Liver (tissue), 3 donors: ENCODE measurements at regions not wholly inside any gene's neighbourhood (a gene's known extent, or its start where the extent isn't known, plus 50 kb on each side); places are given as distances from the start of the nearest gene placed in this dataset.

ENCODE experiments used
- SP1 ChIP-seq: IDR thresholded peaks from 2 replicates; pipeline ENCODE4 v1.6.1; 2018; ENCODE audit warnings: antibody characterized with exemption, mild to moderate bottlenecking
- TF ChIP-seq, protein P1 (sequence below): IDR thresholded peaks from 2 replicates; pipeline ENCODE4 v1.6.1; 2016; ENCODE audit warnings: antibody characterized with exemption, mild to moderate bottlenecking
- TF ChIP-seq, protein P2 (sequence below): fragments of 150-350 bp; IDR thresholded peaks from 2 replicates; pipeline ENCODE4 v1.5.1; 2017; ENCODE audit warnings: improper control_type of control experiment, low read depth, low read length; ENCODE audit not compliant: missing input control
- TF ChIP-seq, protein P3 (sequence below): IDR thresholded peaks from 2 replicates; pipeline ENCODE4 v1.6.1; 2016; ENCODE audit warnings: antibody characterized with exemption
- donor health status: healthy.
- donor health status: healthy.

DNA sequence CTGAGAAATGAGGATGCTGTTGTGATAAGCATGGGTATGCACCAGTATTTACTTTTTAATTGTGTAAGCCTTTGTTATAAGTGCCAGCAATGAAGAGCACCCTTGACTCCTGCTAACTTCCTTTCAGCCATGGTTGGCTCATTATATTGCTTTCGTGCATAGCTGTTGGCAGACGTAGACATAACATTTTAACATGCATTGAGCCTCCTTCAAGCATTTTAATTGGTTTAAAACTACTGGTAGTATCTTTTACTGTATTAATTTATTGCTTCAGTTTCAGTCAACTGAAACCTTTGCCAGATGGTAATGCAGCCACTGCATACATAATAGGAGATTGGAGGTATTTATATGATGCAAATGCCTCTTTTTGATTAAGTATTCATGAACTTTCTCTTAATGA is 1285.4 kb downstream of the PCDH18 start:
- TF ChIP-seq, protein P1, sequence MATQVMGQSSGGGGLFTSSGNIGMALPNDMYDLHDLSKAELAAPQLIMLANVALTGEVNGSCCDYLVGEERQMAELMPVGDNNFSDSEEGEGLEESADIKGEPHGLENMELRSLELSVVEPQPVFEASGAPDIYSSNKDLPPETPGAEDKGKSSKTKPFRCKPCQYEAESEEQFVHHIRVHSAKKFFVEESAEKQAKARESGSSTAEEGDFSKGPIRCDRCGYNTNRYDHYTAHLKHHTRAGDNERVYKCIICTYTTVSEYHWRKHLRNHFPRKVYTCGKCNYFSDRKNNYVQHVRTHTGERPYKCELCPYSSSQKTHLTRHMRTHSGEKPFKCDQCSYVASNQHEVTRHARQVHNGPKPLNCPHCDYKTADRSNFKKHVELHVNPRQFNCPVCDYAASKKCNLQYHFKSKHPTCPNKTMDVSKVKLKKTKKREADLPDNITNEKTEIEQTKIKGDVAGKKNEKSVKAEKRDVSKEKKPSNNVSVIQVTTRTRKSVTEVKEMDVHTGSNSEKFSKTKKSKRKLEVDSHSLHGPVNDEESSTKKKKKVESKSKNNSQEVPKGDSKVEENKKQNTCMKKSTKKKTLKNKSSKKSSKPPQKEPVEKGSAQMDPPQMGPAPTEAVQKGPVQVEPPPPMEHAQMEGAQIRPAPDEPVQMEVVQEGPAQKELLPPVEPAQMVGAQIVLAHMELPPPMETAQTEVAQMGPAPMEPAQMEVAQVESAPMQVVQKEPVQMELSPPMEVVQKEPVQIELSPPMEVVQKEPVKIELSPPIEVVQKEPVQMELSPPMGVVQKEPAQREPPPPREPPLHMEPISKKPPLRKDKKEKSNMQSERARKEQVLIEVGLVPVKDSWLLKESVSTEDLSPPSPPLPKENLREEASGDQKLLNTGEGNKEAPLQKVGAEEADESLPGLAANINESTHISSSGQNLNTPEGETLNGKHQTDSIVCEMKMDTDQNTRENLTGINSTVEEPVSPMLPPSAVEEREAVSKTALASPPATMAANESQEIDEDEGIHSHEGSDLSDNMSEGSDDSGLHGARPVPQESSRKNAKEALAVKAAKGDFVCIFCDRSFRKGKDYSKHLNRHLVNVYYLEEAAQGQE: no peak
- TF ChIP-seq, protein P2, sequence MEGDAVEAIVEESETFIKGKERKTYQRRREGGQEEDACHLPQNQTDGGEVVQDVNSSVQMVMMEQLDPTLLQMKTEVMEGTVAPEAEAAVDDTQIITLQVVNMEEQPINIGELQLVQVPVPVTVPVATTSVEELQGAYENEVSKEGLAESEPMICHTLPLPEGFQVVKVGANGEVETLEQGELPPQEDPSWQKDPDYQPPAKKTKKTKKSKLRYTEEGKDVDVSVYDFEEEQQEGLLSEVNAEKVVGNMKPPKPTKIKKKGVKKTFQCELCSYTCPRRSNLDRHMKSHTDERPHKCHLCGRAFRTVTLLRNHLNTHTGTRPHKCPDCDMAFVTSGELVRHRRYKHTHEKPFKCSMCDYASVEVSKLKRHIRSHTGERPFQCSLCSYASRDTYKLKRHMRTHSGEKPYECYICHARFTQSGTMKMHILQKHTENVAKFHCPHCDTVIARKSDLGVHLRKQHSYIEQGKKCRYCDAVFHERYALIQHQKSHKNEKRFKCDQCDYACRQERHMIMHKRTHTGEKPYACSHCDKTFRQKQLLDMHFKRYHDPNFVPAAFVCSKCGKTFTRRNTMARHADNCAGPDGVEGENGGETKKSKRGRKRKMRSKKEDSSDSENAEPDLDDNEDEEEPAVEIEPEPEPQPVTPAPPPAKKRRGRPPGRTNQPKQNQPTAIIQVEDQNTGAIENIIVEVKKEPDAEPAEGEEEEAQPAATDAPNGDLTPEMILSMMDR: no peak
- TF ChIP-seq SP1: no peak
- TF ChIP-seq, protein P3, sequence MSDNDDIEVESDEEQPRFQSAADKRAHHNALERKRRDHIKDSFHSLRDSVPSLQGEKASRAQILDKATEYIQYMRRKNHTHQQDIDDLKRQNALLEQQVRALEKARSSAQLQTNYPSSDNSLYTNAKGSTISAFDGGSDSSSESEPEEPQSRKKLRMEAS: no peak
